HK-2 (cell line): ENCODE measurements at regions not wholly inside any gene's neighbourhood (a gene's known extent, or its start where the extent isn't known, plus 50 kb on each side); places are given as distances from the start of the nearest gene placed in this dataset.
"Not testable (repeated sequence)": the region's sequence is repeated elsewhere in the genome, so short reads cannot be mapped to it uniquely, and the experiment has no call there.

ENCODE experiments used
- DNase-seq: peaks from one replicate; pipeline ENCODE4 v3.0.0-alpha.2; 2018; ENCODE audit not compliant: unreplicated experiment

GRCh38 chr5:159642379-159642778 is 273.9 kb upstream of the ADRA1B start:
- DNase-seq = no peak

DNA sequence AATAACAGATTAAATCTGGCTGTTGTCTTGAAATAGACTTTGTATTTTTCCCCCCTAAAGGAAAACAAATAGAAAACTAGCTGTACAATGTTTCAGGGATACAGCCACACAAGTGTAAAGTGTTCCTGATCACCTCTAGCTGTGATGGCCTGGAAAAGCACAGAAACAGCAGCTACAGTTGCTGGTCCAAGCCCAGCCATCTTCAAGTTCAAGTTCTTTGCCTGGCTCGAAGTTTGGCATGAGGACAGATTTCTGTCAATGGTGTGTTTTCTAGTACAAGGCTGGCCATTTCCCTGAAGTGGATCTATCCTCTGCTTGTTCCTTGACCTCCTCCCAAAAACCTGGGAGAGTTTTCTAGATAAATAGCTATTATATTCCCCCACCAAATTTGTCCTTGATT is 272.2 kb upstream of the ADRA1B start:
- DNase-seq = no peak

- DNase-seq = no peak
Observed at GRCh38 chr5:159645179-159645846, 271.0 kb upstream of the ADRA1B start.

GRCh38 chr5:159650803-159651202 is 265.5 kb upstream of the ADRA1B start:
- no peak for DNase-seq

DNA sequence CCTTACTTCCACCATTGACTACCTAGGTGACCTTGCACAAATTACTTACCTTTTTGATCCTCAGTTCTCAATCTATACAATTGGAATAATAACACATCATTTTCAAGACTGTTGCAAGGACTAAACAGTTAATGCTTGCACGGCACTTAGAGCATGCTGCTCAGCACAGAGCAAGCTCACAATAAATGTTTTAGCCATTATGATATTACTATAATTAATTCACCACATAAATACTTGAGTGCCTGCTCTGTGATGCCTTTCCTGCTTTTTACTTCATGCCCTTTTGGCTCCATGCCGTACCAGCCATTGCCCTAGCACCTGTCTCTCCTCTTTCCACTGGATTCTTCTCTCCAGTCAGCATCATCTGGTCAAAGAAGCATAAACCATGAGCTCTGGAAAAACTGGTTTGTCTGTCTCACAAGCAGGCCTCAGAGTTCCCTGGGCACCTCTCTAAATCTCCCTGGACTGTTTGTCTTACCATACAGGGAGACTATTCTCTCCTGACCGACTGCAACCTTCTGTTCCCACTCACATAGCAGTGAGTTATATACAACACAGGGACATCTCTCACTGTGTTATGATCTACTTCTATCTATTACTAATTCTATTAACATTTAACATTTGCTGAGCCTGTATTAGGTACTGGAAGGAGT is 260.4 kb upstream of the ADRA1B start:
- DNase-seq = no peak

DNA sequence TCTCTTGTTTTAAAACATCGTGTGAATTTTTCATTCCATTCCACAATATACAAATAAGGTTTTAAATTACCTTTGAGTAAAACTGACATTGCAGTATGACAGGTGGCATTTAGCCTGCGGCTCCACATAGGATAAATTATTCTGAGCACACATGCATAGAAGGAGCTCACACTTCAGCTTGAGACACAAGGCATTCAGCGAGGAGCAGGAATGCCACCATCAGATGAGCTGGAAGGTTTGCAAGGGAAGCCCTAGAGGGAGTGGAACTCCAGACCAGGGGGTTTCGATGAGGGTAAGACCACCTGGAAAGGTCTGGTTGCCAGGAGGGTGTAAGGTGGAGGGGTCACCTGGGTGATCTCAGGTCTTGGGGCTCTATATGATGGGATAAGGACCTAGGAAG is 259.0 kb upstream of the ADRA1B start:
- DNase-seq = no peak

DNA sequence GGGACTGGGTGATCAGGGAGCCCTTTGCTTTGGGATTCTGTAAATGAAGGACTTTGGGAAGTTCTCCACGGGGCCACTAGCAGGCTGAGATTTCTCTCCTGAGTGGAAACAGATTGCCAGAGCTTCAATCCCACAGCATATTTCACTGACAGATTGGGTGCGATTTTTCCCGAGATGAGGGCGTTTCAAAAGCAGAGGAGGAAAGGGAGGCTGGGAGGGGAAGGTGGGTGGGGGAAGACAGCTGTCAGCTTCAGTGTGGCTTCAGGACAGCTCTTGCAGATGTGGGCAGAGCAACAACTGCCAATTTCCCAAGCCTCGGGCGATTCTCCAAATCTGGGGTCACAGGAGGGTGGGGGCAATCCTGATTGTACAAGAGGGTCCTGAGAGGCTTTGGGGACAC is 258.5 kb upstream of the ADRA1B start:
- no peak for DNase-seq

DNA sequence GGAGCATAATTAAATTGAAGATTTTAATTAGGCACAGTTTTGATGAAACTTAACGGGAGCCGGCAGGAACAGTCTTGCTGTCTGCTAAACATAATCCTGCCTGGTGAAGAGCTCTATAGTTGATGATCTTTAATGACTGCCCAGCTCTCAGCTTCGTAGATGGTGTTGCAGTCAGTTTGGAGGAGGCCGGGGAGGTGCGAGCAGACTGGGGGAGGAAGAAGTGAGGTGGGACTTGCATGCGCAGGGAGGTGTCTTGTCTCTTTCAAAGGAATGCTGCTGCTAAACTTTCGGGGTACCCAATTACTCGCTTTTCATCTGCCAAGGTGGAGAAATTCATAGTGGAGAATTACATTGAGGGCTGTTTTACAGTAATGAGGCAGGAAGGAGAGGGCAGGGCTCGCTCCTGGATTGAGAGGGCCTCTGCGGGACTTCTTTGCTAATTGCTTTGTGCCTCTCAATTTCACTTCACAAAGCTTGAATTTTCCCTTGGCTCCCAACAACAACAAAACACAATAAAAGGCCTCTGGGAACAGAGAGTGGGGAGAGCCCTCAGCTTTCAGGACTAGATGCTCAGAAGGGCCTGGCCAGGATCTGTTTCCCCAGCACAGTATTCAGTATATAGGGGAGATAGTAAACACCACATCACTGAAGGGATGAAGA is 257.9 kb upstream of the ADRA1B start:
- DNase-seq = no peak

- DNase-seq = no peak
Observed at GRCh38 chr5:159660401-159660800, 255.9 kb upstream of the ADRA1B start.

DNA sequence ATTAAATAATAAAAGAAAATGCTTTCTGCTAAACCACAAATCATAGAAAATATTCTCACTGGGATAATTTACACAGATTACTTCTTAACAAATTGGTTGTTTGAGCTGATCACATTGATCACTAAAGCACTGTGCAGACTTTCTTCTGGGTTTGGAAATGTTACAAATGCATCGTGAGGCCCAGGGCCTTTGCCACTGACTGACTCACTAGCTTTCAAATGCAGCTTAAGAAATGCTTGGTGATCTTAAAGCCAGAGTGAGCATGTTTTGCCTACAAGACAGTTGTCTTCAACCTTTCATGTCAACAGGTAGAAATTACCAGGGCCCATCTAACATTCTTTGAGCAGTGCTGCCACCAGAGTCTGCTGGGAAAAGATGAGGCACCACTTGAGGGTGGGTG is 252.3 kb upstream of the ADRA1B start:
- no peak for DNase-seq

DNA sequence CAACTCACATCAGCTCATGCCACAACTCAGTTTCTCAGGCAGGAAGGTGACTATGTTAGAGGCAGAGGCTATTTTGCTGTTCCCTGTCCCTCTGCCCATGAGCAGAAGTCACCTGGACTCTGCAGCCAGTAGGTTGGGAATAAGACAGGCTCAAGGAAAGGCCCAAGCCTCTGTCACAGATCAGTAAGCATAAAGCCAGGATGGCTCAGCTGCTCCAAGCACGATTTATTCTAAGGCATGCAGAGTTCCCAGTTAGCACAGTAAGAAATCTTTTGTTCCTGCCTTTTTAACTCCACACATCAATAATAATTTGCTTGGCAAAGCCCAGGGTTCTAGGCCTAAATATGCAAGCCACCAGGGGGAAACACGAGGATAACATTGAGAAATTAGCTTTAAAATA is 249.0 kb upstream of the ADRA1B start:
- no peak for DNase-seq

DNA sequence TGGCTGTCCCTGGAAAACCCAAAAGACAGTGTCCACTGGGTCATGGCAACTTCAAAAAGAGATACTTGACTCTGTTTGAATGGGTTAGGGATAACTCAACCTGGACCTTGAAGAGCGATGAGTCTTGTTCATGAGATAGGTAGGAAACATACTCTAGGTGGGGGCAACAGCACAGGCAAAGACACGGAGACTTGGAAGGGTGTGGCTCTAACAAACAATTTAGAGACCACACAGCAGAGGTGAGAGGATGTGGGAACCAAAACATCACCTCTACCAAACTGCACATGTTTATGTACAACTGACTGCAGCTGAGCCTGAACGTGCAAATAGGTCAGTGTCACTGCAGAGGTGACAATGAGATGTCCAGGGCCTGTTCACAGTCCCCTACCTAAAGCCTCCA is 247.7 kb upstream of the ADRA1B start:
- DNase-seq = no peak

DNA sequence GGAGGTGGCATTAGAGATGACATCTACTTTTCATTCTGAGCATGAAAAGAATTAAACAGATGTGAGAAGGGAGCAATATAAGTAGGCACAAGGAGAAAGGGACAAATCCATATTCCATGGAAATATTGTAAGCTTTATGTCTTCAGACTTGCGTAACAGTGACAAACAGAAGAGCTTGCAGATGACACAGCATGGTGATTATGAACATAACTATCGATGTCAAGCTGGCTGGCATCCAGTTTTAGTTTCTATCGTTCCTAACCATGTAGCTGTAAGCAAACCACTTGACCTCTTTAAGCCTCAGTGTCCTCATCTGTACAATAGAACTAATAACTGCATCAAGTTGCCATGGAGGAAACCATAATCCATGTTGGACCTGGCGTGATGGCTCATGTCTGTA is 246.7 kb upstream of the ADRA1B start:
- DNase-seq = no peak

GRCh38 chr5:159671886-159672285 is 244.4 kb upstream of the ADRA1B start:
- DNase-seq = no peak

GRCh38 chr5:159673538-159673937 is 242.7 kb upstream of the ADRA1B start:
- DNase-seq = no peak

GRCh38 chr5:159678657-159679392 is 237.5 kb upstream of the ADRA1B start:
- DNase-seq = no peak

DNA sequence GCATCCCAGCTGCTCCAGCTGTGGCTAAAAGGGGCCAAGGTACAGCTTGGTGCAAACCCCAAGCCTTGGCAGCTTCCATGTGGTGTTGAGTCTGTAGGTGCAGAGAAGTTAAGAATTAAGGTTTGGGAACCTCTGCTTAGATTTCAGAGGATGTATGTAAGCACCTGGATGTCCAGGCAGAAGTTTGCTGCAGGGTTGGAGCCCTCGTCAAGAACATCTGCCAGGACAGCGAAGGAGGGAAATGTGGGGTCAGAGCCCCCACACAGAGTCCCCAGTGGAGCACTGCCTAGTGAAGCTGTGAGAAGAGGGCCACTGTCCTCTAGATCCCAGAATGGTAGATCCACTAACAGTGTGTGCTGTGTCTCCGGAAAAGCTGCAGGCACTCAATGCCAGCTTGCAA is 236.2 kb upstream of the ADRA1B start:
- no peak for DNase-seq

- DNase-seq = no peak
Observed at GRCh38 chr5:159681661-159682060, 234.6 kb upstream of the ADRA1B start.

DNA sequence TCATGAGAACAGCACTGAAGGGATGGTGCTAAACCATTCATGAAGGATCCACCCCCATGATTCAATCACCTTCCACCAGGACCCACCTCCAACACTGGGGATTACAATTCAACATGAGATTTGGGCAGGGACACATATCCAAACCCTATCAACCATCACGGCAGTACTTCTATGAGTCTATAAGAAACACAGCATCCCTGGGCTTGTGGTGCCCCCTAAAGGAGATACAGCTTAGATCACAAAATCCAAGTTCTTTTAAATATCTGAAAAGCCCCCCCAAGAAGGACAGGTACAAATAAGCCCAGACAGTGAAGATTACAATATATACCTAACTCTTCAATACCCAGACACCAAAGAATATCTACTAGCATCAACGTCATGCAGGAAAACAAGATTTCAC is 233.7 kb upstream of the ADRA1B start:
- DNase-seq = no peak

- not testable (repeated sequence) for DNase-seq
Observed at GRCh38 chr5:159687892-159688291, 228.4 kb upstream of the ADRA1B start.

DNA sequence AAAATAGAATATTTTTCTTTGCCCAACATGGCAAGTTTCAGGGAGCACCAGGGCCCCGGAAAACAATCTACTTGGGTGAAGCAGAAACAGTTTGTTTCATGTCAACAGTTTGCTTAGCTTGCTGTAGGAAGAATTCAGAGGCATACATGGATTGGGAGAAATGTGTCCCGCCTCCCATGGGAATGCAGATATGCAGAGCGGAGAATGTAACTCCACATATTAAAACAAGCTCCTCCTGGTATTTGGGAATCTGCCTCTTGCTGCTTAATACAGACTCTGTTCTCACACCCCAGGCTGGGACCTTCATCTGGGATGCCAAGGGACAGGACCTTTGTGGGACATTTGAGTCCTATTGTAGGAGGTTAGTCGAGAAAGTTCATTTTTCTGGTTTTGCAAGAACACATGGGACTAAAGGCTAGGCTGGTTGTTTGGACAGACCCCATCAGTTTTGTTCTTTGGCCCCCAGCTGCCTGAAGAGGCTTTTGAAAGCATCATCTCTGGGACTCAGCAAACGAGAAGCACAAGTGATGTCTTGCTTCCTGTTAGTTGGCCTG is 220.5 kb upstream of the ADRA1B start:
- DNase-seq = no peak

- DNase-seq = no peak
Observed at GRCh38 chr5:159697530-159697929, 218.8 kb upstream of the ADRA1B start.
